NCI-H2196 treated with DMSO at 0.1 percent for 48 hours (cell line): ENCODE measurements at regions not wholly inside any gene's neighbourhood (a gene's known extent, or its start where the extent isn't known, plus 50 kb on each side); places are given as distances from the start of the nearest gene placed in this dataset.

ENCODE experiments used
- DNase-seq: peaks from one replicate; lab custom pipeline; 2025; ENCODE audit not compliant: unreplicated experiment; lab: John Stamatoyannopoulos, UW

DNA sequence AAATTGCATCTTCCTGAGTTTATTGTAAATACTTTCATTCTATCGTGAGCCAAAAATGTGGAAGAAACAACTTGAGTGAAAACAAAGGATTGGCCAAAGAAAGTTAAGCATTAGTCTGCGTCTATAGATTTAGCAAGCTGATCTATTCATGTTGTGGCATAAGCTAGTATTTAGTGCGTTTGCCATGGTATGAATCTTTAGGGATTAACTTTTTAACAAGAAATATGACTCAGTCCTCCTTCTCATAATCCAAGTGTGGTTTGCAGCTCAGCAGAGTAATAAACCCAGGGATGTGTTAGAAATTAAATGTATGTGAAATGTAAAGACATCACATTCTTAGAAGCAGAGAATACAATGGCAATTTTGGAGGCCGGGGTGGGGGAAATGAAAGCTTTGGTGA is 1110.9 kb downstream of the NLGN4X start:
- no peak for DNase-seq

GRCh38 chrX:5113128-5113527 is 1115.5 kb downstream of the NLGN4X start:
- no peak for DNase-seq

GRCh38 chrX:5100004-5100403 is 1128.7 kb downstream of the NLGN4X start:
- no peak for DNase-seq

DNA sequence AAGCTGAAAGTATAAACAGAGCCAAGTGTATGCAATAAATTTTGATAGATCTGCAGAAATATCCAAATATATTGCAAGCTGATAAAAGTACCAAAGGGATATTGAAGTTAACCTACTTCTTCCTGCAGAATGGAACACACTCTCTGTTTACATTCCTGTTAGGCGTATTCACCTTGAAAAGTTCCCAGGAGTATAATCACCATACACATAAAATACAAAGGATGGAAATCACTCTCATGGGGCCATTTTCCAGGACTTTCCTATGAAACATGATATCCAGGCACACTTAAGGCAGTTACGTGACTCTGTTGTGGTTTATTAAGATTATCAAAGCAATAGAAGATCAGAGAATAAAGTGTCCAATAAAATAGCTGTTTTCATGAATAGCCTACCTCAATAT is 1142.3 kb downstream of the NLGN4X start:
- DNase-seq: no peak

DNA sequence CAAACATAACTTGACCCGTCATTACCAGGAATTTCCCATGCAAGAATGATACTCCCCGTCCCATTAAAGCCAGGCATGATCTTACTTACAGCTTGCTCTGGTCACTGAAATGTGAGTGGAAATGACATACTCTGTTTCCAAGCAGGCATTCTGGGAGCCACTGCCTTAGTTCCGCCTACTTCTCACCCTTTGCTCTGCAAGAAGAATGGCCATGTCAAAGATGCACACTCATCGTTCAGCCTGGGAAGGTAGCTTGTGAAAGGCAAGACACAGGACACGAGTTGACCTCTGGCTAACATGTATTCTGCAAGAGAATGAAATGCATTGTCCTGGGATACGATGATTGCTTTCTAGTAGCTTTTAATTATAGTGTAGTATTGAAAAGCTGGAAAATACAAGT is 1144.4 kb downstream of the NLGN4X start:
- DNase-seq: no peak

DNA sequence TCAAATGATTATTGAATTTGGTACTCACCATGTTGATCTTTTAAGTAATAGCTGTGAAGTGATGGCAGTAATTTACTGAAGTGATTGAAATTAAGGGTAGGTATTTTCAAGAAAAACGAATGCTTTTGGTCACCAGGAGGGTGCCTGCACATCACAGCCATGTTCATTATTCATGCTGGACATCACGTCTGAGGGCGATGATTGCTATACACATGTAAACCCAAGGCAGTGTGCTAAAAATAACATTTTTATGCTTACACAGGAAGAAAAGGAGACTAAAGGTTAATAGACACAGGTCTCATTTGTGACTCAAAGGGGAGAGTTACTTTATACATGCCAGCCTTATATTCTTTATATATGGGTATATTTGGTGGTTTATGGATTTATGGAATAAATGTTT is 1146.0 kb downstream of the NLGN4X start:
- no peak for DNase-seq

DNA sequence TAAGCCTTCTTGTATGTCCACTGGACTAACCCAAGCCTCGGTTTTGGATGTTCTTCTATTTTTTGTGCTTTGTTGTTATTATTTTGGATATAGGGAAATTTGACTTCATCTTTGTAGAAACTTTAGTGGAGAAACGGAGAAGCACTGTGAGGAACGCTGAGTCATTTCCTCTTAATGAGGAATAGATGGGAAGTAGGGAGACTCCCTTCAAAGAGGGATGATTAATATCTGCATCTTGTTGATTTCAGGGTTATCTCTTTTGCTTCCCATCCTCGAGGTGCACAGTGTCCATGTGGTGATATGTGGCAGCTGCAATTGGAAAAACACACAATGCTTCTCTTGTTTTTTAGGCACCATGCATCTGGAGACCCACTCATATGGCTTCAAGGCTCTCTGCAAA is 1147.9 kb downstream of the NLGN4X start:
- DNase-seq: no peak

DNA sequence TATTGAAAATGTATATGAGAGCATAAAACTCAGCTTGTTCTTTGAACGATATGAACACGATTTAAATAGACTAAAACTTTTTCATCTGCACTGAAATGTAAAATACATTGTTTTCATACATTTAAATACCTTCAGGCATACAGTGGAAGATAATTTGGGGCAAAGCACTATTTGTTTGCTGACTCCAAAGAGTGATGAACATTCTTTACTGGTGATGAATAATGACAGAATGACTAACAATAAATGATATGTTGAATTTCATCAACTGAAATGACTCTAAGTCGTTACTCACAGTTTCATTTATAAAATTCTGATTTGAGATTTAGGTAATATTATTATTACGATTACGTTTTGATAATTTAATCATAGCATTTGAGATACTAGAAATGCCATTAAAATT is 1160.1 kb downstream of the NLGN4X start:
- DNase-seq: no peak

DNA sequence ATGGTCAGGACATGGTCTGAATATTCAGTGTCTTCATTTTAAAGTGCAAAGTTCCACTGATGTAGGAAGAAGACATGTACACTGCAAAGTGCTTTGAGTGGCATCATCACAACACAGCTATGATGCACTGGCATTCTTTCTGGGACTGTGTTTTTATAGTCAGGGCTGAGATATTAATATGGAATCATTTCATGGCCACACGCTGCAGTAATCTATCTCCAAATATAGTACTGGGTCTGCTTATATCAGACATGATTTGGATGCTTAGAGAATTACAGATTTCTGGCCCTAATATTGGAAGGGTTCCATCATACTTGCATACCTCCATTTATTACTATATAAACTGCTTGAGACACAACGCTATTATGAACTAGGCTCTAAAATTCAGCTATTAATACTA is 1170.9 kb downstream of the NLGN4X start:
- DNase-seq: no peak

- no peak for DNase-seq
Observed at GRCh38 chrX:5054852-5055251, 1173.8 kb downstream of the NLGN4X start.

- DNase-seq: no peak
Observed at GRCh38 chrX:5051831-5052491, 1176.7 kb downstream of the NLGN4X start.

DNA sequence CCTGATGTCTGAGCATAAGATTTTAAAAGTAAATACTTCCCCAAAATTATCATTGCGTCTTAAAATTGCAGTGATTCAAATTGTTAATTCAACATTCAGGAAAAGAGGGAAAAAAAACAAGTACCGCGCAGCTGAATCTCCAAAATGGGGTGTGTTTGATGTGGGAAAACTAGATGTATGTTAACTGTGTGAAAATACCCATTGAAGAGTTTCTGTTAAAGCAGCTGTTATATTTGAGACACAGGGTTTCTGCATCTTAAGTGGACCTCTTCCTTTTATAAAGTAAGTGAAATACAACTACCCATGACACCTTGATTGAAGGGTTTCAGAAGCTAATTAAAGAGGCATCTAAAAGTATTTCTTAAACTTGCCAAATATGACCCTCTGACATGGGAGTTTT is 1186.1 kb downstream of the NLGN4X start:
- DNase-seq: no peak

DNA sequence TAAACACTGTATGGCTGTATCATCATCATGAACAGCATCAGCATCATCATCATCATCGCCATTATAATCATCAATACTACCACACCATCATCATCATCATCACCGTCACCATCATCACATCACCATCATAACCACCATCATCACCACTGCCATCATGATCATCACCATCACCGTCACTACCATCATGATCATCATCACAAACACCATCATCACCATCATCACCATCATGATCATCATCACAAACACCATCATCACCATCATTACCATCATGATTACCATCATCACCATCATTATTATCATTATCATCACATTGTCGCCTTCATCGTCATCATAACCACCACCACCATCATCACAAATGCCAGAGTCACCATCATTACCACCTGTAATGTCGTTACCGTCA is 1196.9 kb downstream of the NLGN4X start:
- no peak for DNase-seq

GRCh38 chrX:5015451-5015850 is 1213.2 kb downstream of the NLGN4X start:
- DNase-seq: no peak

DNA sequence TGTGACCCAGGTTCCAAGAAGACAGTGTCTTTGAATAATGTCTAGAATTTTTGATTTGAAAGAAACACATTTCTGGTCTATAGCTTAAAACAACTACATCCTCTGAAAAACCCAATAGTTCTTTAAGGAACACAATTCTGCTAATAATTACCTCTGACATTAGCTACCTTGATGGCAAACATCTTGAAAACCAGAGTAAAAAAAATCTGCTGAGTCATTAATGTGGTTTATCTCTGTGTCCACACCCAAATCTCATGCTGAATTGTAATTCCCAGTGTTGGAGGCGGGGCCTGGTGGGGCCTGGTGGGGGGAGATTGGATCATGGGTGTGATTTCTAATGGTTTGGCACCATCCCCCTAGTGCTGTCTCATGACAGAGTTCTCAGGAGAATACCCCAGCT is 1233.8 kb downstream of the NLGN4X start:
- no peak for DNase-seq

GRCh38 chrX:4978613-4979012 is 1250.1 kb downstream of the NLGN4X start:
- DNase-seq: no peak

- DNase-seq: no peak
Observed at GRCh38 chrX:4971646-4972045, 1257.0 kb downstream of the NLGN4X start.

- no peak for DNase-seq
Observed at GRCh38 chrX:4964112-4964511, 1250.7 kb upstream of the PRKX start.

- DNase-seq: no peak
Observed at GRCh38 chrX:4963432-4963831, 1250.0 kb upstream of the PRKX start.

GRCh38 chrX:4944767-4945166 is 1231.3 kb upstream of the PRKX start:
- no peak for DNase-seq

DNA sequence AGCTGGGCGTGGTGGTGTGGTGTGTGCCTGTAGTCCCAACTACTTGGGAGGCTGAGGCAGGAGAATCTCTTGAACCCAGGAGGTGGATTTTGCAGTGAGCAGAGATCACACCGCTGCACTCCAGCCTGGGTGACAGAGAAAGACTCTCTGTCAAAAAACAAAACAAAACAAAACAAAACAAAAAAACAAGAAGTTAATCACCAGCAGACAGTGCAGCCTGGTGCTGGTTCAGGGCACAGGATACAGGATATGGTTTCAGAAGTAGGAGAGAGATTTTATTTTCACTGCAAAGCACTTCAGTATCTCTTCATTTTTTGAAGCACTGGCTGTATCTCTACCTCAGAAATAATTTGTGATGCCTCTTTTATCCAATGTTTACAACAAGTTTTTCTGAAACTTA is 1222.9 kb upstream of the PRKX start:
- DNase-seq: no peak

GRCh38 chrX:4935846-4936245 is 1222.4 kb upstream of the PRKX start:
- DNase-seq: no peak

DNA sequence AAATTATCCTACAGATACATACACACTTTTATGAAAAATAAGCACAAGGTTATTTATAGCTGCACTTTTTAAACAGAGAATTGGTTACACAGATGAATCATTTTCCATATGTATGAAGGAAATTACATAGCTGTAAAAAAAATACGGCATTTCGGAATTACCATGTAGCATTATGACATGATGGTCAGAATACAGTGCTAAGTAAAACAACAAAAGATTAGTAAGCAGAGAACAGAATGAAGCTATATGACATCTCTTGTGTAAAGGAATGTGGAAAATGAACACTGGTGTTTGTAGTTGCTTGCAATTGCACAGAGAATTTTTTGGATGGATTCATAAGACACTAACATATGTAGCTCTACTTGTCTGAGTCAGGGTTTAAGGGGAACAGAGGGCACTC is 1222.0 kb upstream of the PRKX start:
- DNase-seq: no peak

DNA sequence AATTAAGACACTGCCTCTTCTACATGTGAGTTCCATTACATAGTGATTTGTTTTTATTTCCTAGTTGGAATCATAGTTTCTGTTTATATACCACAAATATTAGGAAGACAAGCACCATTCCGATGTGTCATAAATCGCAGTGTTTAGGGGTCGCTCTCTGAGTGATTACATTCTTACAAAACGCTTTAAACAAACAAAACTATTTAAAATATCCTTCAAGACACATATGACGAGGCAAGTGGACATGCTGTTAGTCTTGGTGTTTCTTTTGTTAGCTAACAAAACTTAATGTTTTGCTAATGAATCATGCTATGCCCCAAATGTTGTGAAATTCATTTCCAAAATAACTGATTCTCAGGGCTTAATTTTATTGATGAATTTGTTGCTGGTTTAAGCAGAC is 1219.3 kb upstream of the PRKX start:
- no peak for DNase-seq
